Chondrocyte (in vitro differentiated cells): ENCODE measurements at regions not wholly inside any gene's neighbourhood (a gene's known extent, or its start where the extent isn't known, plus 50 kb on each side); places are given as distances from the start of the nearest gene placed in this dataset.
A peak's percentile ranks its signal among the peaks of the same experiment; 100 is the strongest.

Experiments
- DNase-seq: peaks from one replicate; pipeline ENCODE4 v3.0.0; 2021; ENCODE audit warnings: mixed read lengths, low spot score
- H3K27ac Mint-ChIP-seq: one replicate; pipeline ENCODE4 v1.8.0; 2021; ENCODE audit warnings: mild to moderate bottlenecking, moderate library complexity, mixed read lengths; ENCODE audit not compliant: unreplicated experiment
- H3K27me3 Mint-ChIP-seq: 2 replicates; pipeline ENCODE4 v1.8.0; 2021; ENCODE audit warnings: low read depth, mixed read lengths
- H3K36me3 Mint-ChIP-seq: 2 replicates; pipeline ENCODE4 v1.8.0; 2021; ENCODE audit warnings: low read depth, mixed read lengths
- H3K4me1 Mint-ChIP-seq: 2 replicates; pipeline ENCODE4 v1.8.0; 2021; ENCODE audit warnings: low read depth, mild to moderate bottlenecking, mixed read lengths
- H3K4me3 Mint-ChIP-seq: one replicate; pipeline ENCODE4 v1.8.0; 2021; ENCODE audit warnings: mild to moderate bottlenecking, moderate library complexity, mixed read lengths; ENCODE audit not compliant: unreplicated experiment
- H3K9me3 Mint-ChIP-seq: 2 replicates; pipeline ENCODE4 v1.8.0; 2021; ENCODE audit warnings: low read depth, mixed read lengths
- TF ChIP-seq, protein P1 (sequence below): fragments of 200-600 bp; sonication (generic); IDR thresholded peaks from 2 replicates; pipeline ENCODE4 v1.5.0; 2021; ENCODE audit warnings: antibody characterized with exemption, mild to moderate bottlenecking, moderate library complexity

DNA sequence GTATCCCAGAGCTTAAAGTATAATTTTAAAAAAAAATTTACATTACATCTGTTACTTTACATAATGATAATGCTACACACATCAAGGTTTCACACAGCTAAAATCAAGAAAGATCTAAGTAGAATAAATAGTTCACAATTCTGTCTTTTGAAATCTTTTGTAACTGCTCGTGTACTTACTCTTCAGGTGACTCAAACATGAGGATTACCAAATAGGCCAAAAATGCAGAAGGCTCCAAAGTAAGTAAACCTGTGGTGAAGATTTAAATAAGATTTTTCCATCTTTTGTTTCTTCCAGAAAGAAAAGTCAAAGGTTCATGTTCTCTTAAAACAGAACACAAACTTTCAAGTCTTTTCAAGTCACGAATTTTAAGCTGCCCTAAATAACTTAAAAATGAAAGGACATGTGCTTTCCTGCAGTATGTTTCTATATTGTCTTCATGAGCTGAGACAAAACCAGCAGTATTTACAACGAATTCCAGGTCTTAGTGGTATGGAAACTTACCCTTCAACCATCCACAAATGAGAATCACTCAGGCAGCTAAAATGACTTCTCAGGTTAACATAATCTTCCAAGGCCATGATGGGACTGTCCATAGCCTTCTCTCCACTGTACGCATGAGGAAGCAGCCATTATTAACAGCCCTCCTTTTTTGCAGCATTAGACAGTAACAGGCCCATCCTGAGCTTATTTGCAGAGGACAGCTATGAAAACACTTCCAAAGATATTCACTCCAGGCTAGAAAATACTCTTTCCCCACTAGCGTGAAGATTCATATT is 172.8 kb upstream of the EDNRA start:
- Mint-ChIP-seq H3K36me3 (no peaks in the 10 kb centered on the region), H3K27me3 (no peaks in the 10 kb centered on the region), H3K4me1 (peaks cover 52% of the 10 kb centered on the region), H3K9me3 (peaks cover 9% of the 10 kb centered on the region), H3K4me3 (no peak overlapping the region), H3K27ac (no peak overlapping the region)
- DNase-seq, result no peak
- TF ChIP-seq, protein P1, sequence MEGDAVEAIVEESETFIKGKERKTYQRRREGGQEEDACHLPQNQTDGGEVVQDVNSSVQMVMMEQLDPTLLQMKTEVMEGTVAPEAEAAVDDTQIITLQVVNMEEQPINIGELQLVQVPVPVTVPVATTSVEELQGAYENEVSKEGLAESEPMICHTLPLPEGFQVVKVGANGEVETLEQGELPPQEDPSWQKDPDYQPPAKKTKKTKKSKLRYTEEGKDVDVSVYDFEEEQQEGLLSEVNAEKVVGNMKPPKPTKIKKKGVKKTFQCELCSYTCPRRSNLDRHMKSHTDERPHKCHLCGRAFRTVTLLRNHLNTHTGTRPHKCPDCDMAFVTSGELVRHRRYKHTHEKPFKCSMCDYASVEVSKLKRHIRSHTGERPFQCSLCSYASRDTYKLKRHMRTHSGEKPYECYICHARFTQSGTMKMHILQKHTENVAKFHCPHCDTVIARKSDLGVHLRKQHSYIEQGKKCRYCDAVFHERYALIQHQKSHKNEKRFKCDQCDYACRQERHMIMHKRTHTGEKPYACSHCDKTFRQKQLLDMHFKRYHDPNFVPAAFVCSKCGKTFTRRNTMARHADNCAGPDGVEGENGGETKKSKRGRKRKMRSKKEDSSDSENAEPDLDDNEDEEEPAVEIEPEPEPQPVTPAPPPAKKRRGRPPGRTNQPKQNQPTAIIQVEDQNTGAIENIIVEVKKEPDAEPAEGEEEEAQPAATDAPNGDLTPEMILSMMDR, result no peak

DNA sequence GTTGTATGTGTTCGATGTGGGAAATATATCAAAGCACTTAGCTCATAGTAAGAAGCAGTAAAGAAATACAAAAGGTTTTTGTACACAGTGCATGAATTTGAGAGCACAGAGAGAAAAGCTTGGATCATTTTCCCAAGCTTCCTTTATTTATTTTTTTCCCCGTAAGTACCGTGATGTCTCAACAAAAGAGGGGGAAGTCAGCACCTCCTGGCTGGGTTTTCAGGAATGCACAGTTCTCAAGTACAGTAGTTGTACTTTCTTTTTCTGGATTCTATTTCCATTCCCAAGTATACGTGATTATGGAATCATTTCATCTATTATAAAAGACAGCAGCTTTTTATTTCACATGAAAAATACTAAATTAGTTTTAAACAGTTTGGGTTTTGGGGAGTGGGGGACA is 171.5 kb upstream of the EDNRA start:
- Mint-ChIP-seq H3K36me3 (no peaks in the 10 kb centered on the region), H3K4me3 (no peak overlapping the region), H3K27me3 (no peaks in the 10 kb centered on the region), H3K4me1 (peaks cover 59% of the 10 kb centered on the region), H3K9me3 (peaks cover 9% of the 10 kb centered on the region), H3K27ac (peak overlapping the region; percentile 42)
- TF ChIP-seq, protein P1, result peak; percentile 34
- DNase-seq, result no peak

DNA sequence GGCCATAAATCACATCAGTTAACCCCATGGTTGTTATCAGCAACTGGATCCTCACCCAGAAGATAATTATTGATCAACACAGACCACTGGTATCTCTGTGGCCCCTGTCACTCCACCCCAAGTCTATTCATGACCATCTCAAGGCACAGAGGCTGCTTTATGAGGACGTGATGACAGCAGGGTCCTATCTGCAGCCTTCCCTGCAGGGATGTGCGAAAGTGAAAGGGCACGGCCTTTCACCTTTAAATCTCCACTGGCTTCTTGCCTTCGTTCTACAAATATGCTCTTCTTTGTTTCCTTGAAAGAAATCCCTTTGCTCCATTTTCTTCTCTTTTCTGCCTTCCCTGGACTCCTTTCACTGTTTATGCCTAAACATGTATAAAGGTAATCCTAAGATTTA is 170.6 kb upstream of the EDNRA start:
- Mint-ChIP-seq H3K4me1 (peaks cover 67% of the 10 kb centered on the region), H3K4me3 (no peak overlapping the region), H3K36me3 (no peaks in the 10 kb centered on the region), H3K27me3 (no peaks in the 10 kb centered on the region), H3K9me3 (peaks cover 9% of the 10 kb centered on the region), H3K27ac (no peak overlapping the region)
- DNase-seq, result no peak
- TF ChIP-seq, protein P1, result no peak

DNA sequence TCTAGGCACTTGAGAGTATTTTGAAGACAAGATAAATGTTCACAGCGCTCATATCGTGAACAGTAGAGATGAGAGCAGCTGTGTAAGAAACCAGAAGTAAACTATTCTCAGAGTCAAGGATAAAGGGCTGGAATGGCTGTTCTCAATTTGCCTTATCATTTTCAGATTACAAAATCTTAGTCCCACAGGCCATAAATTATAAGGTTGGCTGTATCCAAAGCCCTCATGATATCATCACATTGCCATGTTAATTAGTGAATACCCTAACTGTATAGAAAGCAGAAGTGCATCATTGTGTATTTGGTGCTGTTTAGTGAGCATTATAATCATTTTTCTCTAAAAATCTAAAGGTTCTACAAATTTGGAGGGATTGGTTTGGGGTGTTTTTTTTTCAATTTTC is 168.9 kb upstream of the EDNRA start:
- no peak for DNase-seq
- no peaks in the 10 kb centered on the region for H3K36me3 Mint-ChIP-seq
- H3K4me3 Mint-ChIP-seq, result no peak overlapping the region
- no peaks in the 10 kb centered on the region for H3K27me3 Mint-ChIP-seq
- H3K9me3 Mint-ChIP-seq, result peaks cover 5% of the 10 kb centered on the region
- H3K4me1 Mint-ChIP-seq, result peaks cover 77% of the 10 kb centered on the region
- H3K27ac Mint-ChIP-seq, result peak overlapping the region; percentile 94
- TF ChIP-seq, protein P1, result no peak

DNA sequence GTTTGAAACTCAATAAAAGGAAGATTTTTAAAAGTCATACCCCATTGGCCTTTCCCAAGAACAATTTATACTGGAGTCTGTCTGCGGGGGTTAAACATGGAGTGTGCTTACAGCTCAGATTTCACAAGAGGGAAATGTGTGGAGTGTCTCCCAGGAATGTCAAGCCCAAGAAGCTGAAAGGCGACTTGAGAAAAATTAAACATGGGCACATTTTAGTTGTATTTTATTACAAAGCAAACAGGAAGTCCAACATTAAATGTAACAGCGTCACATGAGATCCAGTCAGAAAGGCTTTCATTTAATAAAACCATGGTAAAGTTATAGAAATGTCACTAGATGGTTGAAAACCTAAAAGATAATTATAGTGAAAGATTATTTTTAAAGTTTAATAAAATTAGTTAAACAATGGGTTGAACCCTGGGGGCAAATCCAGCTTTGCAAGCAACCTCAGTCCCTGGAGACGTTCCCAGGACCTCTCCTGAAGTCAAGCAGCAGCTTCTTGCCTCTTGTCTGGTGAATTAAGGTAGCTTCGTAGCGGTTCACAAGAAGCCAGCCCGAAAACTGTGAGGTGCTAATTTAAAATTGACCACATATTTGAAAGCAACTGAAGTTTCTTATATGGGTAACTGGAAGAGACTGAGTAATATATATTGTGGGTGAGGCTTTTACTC is 168.4 kb upstream of the EDNRA start:
- DNase-seq, result no peak
- no peaks in the 10 kb centered on the region for H3K27me3 Mint-ChIP-seq
- H3K4me1 Mint-ChIP-seq, result peaks cover 81% of the 10 kb centered on the region
- peak overlapping the region; percentile 94 for H3K27ac Mint-ChIP-seq
- TF ChIP-seq, protein P1, result no peak
- H3K36me3 Mint-ChIP-seq, result no peaks in the 10 kb centered on the region
- H3K4me3 Mint-ChIP-seq, result peak overlapping the region; percentile 3
- peaks cover 3% of the 10 kb centered on the region for H3K9me3 Mint-ChIP-seq
